Cardiac fibroblast (primary cell): ENCODE measurements at regions not wholly inside any gene's neighbourhood (a gene's known extent, or its start where the extent isn't known, plus 50 kb on each side); places are given as distances from the start of the nearest gene placed in this dataset.

Source experiments
- DNase-seq, 2 donors: peaks; one replicate each; pipeline versions ENCODE4 v3.0.0 to v3.0.0-alpha.2; 2010; ENCODE audit warnings: low read depth in 2 of 2
- H3K4me3 ChIP-seq, 2 donors: replicated peaks in 1 of 2; 1 replicate in 1 of 2; 2 replicates in 1 of 2; pipeline ENCODE4 v1.5.1; 2011; ENCODE audit warnings: low read depth in 2 of 2, low read length in 2 of 2, mild to moderate bottlenecking in 2 of 2, moderate library complexity in 1 of 2
- CTCF ChIP-seq: IDR thresholded peaks from one replicate; pipeline ENCODE4 v1.5.1; 2011; ENCODE audit warnings: low read depth, mild to moderate bottlenecking, low read length, inconsistent platforms

- no peak for DNase-seq
- no peak overlapping the region for H3K4me3 ChIP-seq
- no peak for TF ChIP-seq CTCF
Measured at GRCh38 chr1:215375381-215375780, 191.7 kb upstream of the KCTD3 start.

- H3K4me3 ChIP-seq: no peak overlapping the region
- peak; percentile 23 to 42 for DNase-seq
- TF ChIP-seq CTCF: no peak
Measured at GRCh38 chr1:215376544-215377264, 190.4 kb upstream of the KCTD3 start.

GRCh38 chr1:215377746-215378145 lies 189.4 kb upstream of the KCTD3 start:
- no peak overlapping the region for H3K4me3 ChIP-seq
- no peak for TF ChIP-seq CTCF
- no peak for DNase-seq

GRCh38 chr1:215380566-215380965 lies 186.5 kb upstream of the KCTD3 start:
- DNase-seq: no peak
- no peak overlapping the region for H3K4me3 ChIP-seq
- no peak for TF ChIP-seq CTCF

- no peak overlapping the region for H3K4me3 ChIP-seq
- no peak for DNase-seq
- TF ChIP-seq CTCF: no peak
Measured at GRCh38 chr1:215393476-215393875, 173.6 kb upstream of the KCTD3 start.

- DNase-seq: no peak
- H3K4me3 ChIP-seq: no peak overlapping the region
- no peak for TF ChIP-seq CTCF
Measured at GRCh38 chr1:215394084-215394991, 172.8 kb upstream of the KCTD3 start.
